ENCODE measurements at regions not wholly inside any gene's neighbourhood (a gene's known extent, or its start where the extent isn't known, plus 50 kb on each side); places are given as distances from the start of the nearest gene placed in this dataset.

DNA sequence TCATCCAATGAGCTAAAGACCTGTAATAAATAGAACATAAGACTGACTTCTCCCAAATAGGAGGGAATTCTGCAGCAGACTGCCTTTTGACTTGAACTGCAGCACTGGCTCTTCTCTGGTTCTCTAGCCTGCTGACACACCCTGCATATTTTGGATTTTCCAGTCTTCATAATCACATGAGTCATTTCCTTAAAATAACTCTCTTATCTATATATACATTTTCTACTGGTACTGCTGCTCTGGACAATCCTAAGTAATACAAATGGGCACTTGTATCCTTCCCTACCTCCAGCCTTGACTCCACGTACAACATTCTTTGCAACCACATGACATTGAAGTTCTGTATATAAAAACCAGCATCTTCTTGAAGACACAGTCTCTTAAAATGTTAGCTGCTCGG, 429.4 kb upstream of the TMPRSS15 start:
- TF ChIP-seq, protein P1, sequence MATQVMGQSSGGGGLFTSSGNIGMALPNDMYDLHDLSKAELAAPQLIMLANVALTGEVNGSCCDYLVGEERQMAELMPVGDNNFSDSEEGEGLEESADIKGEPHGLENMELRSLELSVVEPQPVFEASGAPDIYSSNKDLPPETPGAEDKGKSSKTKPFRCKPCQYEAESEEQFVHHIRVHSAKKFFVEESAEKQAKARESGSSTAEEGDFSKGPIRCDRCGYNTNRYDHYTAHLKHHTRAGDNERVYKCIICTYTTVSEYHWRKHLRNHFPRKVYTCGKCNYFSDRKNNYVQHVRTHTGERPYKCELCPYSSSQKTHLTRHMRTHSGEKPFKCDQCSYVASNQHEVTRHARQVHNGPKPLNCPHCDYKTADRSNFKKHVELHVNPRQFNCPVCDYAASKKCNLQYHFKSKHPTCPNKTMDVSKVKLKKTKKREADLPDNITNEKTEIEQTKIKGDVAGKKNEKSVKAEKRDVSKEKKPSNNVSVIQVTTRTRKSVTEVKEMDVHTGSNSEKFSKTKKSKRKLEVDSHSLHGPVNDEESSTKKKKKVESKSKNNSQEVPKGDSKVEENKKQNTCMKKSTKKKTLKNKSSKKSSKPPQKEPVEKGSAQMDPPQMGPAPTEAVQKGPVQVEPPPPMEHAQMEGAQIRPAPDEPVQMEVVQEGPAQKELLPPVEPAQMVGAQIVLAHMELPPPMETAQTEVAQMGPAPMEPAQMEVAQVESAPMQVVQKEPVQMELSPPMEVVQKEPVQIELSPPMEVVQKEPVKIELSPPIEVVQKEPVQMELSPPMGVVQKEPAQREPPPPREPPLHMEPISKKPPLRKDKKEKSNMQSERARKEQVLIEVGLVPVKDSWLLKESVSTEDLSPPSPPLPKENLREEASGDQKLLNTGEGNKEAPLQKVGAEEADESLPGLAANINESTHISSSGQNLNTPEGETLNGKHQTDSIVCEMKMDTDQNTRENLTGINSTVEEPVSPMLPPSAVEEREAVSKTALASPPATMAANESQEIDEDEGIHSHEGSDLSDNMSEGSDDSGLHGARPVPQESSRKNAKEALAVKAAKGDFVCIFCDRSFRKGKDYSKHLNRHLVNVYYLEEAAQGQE (IDR thresholded peaks at IDR 0.05; ENCODE audit: low read depth): no peak
- TF ChIP-seq TAF1 (IDR thresholded peaks at IDR 0.05; ENCODE audit: low read depth) (no peak), ZBTB7A (IDR thresholded peaks at IDR 0.05; ENCODE audit: low read depth) (no peak), NFIC (IDR thresholded peaks at IDR 0.05) (no peak), EP300 (IDR thresholded peaks at IDR 0.05; ENCODE audit: borderline replicate concordance) (no peak), RAD21 (IDR thresholded peaks at IDR 0.05; ENCODE audit: low read depth) (no peak), CEBPB (IDR thresholded peaks at IDR 0.05) (no peak), TEAD4 (IDR thresholded peaks at IDR 0.05) (0 out of 2 replicates have a peak, but pooled peaks have one; percentile 20), CREB1 (IDR thresholded peaks at IDR 0.05; ENCODE audit: low read depth) (no peak), YY1 (IDR thresholded peaks at IDR 0.05; ENCODE audit: low read depth) (no peak), EGR1 (IDR thresholded peaks at IDR 0.05) (no peak), TCF12 (IDR thresholded peaks at IDR 0.05; ENCODE audit: low read depth) (no peak)
- TF ChIP-seq, protein P2, sequence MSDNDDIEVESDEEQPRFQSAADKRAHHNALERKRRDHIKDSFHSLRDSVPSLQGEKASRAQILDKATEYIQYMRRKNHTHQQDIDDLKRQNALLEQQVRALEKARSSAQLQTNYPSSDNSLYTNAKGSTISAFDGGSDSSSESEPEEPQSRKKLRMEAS (IDR thresholded peaks at IDR 0.05): no peak
- TF ChIP-seq, protein P3, sequence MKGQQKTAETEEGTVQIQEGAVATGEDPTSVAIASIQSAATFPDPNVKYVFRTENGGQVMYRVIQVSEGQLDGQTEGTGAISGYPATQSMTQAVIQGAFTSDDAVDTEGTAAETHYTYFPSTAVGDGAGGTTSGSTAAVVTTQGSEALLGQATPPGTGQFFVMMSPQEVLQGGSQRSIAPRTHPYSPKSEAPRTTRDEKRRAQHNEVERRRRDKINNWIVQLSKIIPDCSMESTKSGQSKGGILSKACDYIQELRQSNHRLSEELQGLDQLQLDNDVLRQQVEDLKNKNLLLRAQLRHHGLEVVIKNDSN (IDR thresholded peaks at IDR 0.05): no peak
